GM18498 (cell line): ENCODE measurements at regions not wholly inside any gene's neighbourhood (a gene's known extent, or its start where the extent isn't known, plus 50 kb on each side); places are given as distances from the start of the nearest gene placed in this dataset.

Experiments
- ATAC-seq: cut with Tn5 transposase; IDR thresholded peaks from one replicate; pipeline ENCODE4 v1.9.1; 2021; ENCODE audit warnings: mild to moderate bottlenecking, moderate library complexity; ENCODE audit not compliant: unreplicated experiment

DNA sequence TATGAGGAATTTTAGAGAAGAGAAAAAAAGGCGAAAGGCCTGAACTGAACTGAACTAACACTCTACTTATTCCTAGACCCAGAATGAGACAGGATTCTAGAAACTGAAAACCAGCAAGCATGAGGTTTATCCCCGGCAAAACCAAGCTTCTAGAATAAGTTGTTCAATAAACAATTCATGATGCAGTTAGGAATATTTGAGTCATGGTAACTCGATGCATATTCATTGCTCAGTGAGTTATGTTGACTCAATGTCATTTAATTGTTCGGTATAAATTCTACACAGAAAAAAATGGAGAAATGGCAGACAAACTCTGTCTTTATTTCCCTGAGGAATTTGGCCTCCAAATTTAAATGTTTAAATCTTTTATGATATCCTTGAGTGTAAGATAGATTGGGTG is 321.5 kb downstream of the SATB2 start:
- ATAC-seq, result no peak

DNA sequence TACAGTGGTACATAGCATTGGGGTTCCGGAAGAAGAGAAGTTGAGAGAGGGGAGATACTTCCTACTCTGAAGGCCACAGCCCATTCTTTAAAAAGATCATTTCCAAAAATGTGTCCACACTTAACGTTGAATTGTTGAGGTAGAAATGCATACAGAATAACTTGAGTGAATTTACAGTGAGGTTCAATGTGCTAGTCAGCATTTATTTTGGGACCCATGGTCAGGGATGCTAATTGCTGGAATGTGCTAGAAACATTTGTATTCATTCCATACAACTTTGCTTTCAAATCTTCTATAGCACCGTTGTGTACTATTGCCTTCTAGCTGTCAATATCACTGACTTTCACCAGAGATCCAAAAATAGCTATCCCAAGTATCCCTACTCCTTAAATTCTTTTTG is 325.9 kb downstream of the SATB2 start:
- ATAC-seq, result no peak

DNA sequence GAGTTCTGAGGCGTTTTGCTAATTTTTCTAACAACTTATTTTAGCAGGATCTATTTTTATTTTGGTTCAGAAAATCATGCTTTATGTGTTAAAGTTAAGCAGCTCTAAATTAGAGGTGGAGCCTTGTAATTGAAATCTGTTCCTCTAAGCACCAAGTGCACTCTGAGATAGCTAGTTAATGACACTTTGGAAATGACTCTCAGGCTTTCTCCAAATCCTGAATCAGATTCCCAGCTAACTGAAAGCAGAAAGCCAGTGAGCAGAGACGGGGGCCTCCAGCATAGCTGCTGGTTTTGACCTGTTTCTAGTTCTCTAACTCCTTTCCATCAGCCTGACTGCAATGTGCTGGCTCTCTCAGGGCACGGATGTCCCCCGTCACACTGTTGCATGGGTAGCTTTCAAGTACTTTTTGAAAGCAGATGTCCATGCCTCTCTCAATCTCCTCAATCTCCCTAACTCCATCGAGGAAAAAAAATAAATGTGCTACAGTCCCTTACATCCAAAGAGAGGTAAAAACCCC is 326.5 kb downstream of the SATB2 start:
- ATAC-seq, result no peak

DNA sequence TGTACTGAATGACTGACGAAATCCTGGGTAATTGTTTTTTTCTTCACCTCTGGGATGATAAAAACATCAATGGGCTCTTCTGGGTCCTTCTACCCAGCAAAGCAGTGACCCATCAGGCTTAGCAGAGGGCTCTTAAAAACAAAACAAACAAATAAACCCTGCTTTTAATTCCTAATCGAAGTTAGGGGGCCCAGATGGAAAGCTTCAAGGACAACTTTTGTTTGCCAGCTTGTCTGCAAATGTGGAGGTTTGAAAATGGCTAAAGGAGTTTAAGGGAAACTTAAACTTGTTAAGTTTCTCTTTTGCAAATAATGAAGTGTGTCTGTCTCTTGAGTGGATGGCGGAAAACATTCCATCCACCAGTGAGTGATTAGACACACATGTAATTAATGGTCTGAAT is 327.2 kb downstream of the SATB2 start:
- no peak for ATAC-seq

DNA sequence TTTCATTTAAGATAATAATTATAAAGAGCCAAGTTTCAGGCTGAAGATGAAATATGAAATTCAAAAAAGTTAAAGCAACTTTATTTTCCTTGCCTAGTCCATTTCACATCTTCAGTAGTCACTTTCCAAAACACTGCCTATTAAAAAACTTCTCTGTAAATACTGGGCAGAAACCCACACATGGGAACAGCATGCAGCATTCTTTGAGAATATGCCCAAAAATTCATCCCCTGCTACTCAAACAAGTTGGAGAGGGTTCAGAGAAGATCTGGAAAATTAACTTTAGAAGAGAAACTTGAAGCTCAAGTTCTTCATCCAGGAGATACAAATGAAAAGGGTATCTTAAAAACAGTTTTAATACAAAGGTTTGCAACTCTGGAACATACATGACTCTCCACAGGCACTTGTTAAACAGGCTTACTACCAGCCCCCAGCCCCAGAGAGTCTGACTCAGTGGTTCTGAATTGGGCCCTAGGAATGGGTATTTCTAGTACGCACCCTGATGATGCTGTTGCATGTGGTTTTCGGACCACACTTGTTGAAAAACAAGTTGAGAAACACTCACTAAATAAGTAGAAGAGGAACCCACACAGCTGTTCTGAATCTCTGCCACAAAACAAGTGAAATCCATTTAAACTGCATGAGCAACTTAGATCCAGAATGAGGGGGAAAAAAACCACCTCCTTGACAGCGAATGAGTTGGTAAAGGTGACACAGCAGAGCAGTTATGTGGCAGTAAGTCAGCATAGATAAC is 329.1 kb downstream of the SATB2 start:
- ATAC-seq, result no peak

DNA sequence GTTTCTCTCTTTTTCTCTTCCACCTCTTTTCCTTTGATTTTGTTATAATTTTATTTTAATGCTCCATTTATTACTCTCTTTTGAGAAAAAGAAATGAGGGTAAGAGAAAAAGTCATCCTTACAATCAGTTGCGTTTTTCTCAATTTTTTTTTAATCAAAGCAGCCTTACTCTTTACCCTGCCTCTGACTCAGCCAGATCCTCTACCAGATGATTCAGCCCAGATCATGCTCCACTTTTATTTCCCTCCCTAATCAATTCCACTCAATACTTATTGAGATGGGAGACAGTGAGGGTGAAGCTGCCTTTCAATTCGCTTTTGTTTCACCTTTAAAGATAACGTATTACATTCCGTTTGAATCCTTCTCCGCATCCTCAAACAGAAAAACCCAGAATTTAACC is 337.9 kb downstream of the SATB2 start:
- ATAC-seq, result no peak

DNA sequence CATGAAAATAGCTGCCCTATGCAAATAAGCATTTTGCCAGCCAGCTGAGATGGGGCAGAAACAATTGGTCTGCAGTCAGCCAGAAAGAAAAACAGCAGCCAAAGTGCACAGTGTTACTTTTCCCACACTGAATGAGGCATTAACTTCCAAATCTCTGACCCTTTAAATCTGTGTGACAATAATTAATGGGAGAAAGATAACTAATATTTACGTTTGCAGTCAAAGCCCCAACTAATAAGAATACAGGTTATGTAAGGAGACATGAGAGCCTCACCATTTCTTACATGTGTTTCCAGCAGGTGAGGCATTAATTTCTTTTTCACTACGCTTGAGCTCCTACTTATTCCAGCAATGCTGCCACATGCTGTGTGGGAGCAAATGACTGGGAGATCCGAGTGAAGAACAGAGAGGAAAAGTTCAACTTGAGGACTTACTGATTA is 339.0 kb downstream of the SATB2 start:
- no peak for ATAC-seq

DNA sequence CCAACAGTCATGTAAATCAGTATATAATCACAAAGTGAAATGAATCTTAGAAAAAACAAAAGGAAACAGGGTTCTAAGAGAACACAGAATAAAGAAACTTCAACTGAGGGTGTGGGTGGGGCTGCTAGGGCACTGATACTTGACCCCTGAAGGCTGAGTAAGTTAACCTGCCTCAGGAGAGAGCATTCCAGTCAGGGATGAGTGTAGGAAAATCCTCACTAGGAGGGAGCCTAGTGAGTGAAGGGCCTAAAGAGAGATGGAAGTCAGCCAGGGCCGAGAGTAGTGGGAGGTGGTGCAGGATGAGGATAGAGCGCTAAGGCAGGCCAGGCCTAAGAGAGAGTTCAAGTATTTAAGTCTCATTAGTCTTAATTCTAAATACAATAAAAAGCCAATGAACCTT is 342.6 kb downstream of the SATB2 start:
- ATAC-seq, result no peak

DNA sequence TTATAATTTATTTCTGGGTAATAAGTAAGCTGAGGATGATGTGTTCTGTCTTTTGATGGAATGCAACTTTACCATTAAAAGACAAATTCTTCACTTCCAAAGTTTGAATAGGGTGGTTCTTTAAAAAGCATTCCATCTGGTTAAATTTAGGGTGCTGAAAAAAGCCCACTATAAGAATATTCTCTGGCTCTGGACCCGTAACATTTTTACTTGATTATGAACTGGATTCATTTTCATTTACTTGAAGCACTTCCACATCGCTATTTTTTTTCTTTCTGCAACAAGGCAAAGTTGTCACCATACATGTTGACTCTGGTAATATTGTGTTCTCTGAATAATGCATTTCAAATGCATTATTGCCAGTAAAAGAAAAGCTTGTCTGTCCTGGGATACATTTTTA is 344.6 kb downstream of the SATB2 start:
- ATAC-seq, result no peak

DNA sequence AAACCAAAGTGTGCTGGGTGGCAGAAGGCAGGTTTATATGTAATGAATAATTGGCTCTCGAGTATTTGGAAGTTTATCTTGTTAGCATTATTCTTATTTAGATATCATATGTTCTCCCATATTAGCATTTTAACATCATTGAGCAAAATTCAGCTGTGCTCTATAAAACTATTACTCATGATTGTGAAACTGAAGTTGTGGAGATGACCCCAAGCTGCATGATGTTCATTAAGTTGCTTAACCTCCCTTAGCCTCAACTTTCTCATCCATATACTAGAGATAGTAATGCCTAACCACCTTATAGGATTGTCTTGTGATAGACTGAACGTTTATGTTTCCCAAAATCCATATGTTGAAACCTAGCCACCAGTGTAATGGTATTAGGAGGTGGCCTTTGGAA is 346.3 kb downstream of the SATB2 start:
- ATAC-seq, result no peak

DNA sequence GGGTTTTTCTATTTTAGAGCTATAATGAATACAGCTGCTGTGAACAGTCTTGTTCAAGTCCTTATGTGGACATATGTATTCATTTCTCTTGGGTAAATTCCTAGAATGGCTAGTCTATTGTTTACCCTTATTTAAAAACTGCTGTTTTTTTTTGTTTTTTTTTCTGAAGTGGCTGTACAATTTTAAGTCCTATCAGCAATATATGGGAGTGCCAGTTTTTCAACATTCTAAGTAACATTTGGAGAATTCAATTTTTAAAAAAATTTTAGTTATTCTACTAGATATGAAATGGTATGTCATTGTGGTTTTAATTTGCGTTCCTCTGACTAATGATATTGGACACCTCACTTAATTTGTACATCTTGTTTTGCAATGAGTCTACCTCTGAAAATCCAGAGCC is 349.7 kb downstream of the SATB2 start:
- ATAC-seq, result no peak

DNA sequence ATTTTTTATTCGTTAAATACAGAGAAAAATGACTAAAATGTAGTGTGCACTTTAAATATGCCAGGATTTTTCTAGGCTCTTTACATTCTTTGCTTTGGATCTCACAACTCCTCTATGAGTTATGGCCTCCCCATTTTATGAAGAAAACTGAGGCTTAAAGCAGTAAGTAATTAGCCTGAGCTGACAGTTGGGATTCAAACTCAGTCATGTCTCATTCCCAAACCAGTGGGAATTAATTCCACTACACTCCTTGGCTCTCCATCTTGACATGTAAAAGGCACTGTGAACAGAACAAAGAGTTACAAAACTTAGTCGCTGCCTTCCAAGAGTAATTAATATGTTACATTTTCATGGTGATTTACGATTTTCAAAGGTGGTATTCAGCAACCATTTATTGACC is 351.9 kb downstream of the SATB2 start:
- ATAC-seq, result no peak

DNA sequence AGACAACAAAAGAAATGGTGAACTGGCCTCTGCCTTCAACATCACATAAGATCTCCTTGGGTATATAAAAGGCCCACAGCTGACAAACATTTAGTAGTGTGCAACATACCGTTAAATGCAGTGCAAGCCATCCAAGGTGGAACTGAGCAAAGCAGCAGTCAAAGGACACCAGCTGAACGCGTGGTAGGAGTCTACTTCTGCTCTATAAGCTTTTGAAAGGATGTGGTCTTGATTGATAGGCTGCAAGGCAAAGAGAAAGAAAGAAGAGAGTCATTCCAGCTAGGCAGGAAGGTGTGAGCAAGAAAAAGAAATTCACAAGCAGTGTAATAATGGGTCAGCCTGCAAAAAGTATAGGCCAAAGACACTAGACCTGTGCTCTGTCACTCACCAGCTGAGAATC is 356.3 kb downstream of the SATB2 start:
- ATAC-seq, result no peak

DNA sequence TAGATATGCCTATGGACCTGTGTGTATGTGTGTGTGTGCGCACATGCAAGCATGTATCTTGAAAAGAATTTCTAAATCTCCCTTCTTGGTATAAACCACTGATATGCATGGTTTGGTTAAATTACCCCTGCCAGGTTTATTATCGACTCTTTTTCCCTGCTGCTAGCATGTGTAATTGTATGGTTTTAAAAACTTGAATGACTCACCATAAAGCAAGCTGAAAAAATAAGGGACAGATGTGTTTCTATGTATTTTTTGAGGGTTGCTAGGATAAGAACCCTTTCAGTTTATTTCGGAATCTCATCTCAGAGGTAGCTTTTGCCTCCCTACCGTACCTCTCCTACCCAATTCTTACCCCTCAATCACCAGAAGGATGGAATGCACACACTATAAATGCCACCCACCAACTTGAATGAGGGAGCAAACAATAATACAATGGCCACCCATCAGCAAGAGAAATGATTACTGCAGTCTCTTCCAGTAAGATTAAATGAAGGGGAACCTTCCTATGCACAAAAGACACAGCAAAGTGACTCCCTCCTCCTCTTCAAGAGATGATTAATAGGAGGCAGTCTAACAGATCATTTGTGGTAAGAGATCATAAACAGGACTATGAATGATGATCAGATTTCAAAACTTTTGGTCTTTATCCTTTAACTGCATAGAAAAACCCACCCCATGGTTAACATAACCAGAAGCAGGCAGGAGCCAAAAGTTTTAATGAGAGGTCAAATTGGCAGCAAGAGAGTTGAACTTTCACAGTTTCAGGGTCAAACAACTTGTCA is 357.2 kb downstream of the SATB2 start:
- no peak for ATAC-seq

DNA sequence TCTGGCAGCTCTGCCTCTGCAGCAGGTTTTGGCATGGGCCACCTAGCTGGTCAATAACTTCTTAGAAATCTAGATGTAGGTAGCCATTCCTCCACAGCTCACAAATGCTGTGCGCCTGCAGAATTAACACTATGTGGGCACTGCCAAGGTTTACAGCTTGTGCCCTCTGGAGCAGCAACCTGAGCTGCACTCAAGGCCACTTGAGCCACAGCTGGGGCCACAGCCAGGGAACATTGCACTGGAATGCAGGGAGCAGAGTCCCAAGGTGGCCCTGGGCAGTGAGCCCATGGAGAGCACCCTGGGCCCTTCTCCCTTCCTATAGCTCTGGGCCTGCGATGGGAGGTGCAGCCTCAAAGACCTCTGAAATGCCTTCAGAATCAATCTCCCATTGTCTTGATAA is 365.3 kb downstream of the SATB2 start:
- no peak for ATAC-seq

DNA sequence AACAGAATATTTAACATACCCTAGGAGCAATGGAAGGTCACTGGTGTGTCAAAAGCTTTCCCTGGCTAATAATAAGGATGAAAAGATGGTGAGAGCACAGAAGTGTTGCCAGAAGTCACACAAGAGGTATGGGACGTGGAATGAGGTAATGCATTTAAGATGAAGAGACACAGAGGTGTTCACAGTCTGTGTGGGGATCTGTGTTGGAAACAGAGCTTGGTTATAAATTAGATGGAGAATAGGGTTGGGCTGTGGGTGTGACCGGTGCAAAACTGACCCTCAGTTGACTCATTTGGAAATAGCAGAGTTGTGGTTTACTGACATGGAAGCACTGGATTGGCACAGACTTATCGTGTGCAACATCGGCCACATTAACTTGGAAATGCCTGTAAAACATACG is 372.5 kb downstream of the SATB2 start:
- no peak for ATAC-seq

DNA sequence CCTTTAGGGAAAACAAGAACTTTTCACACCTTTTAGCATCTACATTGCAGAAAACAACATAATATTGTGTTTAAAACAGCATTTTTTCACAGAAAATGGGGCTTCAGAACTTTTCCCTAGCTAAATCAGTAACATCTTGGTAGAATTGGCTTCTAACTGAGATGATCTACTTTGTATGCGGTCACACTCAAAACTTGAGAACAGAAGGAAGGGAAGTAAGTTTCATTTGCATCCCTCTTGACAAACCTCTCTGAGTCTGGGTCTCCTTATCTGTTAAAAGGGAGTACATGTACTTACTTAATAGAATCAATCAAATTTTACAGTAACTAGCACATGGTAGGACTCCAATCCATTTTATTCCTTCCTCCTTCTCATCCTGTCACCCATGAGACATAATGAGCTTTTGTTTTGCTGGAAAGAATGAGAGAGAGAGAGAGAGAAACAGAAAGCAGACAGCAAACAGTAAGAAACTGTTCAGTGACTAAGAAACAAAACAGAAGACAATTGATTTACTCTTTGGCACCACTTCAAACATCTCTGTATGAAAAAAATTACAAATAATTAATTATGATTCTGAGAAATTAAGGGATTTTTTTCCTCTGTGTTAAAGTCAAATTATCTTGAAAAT is 387.3 kb downstream of the SATB2 start:
- no peak for ATAC-seq

DNA sequence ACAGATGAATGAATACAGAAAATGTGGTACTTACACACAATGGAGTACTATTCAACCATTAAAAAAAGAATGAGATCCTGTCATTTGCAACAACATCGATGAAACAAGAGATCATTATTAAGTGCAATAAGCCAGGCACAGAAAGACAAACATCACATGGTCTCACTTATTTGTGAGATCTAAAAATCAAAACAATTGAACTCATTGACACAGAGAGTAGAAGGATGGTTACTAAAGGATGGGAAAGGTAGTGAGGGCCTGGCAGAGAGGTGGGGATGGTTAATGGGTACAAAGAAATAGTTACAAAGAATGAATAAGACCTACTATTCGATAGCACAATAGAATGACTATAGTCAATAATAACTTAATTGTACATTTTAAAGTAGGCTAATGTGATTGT is 393.5 kb downstream of the SATB2 start:
- ATAC-seq, result no peak

DNA sequence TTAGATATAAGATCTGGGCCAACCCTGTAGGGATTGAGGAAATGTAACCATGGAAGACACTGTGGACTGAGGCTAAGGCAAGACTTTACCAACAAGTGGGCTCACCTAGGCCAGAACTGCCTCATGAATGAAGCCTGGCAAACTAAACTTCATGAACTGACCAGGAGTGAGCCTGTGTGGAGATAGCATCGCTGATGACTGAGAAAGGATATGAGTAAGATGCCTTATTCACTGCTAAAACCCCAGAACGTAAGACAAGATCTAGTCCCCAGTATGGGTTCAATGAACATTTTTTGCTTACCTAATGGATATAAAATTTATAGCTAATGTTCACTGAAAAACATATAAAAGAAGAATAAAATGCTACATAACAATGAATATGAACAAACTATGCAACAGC is 399.8 kb downstream of the SATB2 start:
- no peak for ATAC-seq

DNA sequence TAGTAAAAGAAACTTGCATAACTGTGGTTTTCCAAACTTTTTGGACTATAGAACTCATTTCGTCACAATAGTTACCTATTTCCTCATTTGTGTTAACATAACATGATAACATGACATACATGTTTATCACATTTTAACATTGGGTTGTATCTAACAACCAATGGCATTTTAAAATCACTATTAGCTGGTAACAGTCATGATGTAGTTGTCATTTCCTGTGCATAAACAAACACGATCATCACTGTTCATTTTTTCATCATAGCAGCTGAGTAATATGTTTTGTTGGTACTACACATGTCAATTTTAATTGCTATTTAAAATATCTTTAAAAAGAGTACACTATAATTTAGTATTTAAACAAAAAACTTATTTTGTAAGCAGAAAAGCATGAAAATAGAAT is 402.4 kb downstream of the SATB2 start:
- no peak for ATAC-seq

DNA sequence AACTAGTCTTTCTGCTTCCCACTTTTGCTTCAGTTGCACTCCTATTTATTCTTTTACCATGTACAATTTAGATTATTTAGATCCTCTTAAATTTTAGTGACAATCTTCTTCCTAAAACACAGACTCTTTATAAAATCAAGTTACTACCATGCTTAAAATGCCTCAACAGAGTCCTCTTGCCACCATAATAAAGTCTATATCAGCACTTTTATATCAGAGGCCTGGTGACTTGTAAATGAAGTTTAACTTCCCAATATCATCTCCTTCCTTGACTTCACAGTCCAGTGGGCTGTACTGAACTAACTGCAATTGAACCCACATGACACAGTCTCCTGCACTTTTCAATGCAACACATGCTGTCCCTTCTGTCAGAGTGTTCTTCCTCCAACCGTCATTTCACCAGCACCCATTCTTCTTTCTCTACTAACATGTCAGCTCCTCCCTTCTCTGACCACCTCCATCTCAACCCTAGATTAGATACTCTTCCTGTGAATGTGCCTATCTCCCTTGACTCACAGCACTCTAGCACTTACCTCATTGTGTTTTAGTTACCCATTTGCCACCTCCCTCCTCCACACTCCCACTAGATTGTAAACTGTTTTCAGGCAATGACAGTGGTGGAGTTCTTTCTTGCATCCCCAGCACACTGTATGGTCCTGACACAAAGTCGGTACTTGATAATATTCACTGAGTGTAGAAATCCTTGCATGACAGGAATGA is 414.9 kb downstream of the SATB2 start:
- ATAC-seq, result no peak
